Endothelial cell of umbilical vein (primary cell): ENCODE measurements at regions not wholly inside any gene's neighbourhood (a gene's known extent, or its start where the extent isn't known, plus 50 kb on each side); places are given as distances from the start of the nearest gene placed in this dataset.

ENCODE experiments used
- BruUV-seq: library from RNA; stranded (reverse); fragments of 400-500 nt; replicated peaks from 2 replicates; lab custom pipeline; 2021; lab: Mats Ljungman, UMichigan
- CTCF ChIA-PET: fragments of 300-600, 350-600 bp; sonication (Branson Sonifier 250); formaldehyde crosslinking; loops from one replicate; lab custom pipeline; 2021; ENCODE audit warnings: antibody characterized with exemption, inconsistent platforms; lab: Charles Lee
- POLR2A ChIA-PET: fragments of 300-600, 350-600 bp; sonication (Branson Sonifier 250); formaldehyde crosslinking; loops from one replicate; lab custom pipeline; 2021; ENCODE audit warnings: antibody characterized with exemption, inconsistent platforms; lab: Charles Lee
- DNase-seq: peaks from one replicate; pipeline ENCODE4 v3.0.0-alpha.2; 2011; ENCODE audit warnings: low read depth, low spot score
- FAIRE-seq: peaks from 2 replicates; lab custom pipeline; 2011; peaks lifted over from hg19 to GRCh38; lab: Jason Lieb, UNC
- H2AFZ ChIP-seq: 2 replicates; pipeline ENCODE4 v1.6.0; 2012; ENCODE audit warnings: low read depth, low read length, control low read depth, inconsistent platforms
- H3K27ac ChIP-seq: 2 replicates; pipeline ENCODE4 v1.5.1; 2011; ENCODE audit warnings: low read depth, mild to moderate bottlenecking, control low read depth, low read length, moderate library complexity; ENCODE audit not compliant: insufficient read depth
- H3K27me3 ChIP-seq, 2 experiments: 2 replicates each; pipeline versions ENCODE4 v1.6.0 to v1.6.1; 2011; ENCODE audit warnings: low read length in 2 of 2, mixed read lengths in 1 of 2; ENCODE audit not compliant: control insufficient read depth in 2 of 2, insufficient read depth in 2 of 2
- H3K36me3 ChIP-seq, 2 experiments: 2 replicates in 1 of 2; 3 replicates in 1 of 2; pipeline ENCODE4 v1.5.1; 2011; ENCODE audit warnings: low read length in 2 of 2, mild to moderate bottlenecking in 1 of 2, moderate library complexity in 1 of 2; ENCODE audit not compliant: control insufficient read depth in 2 of 2, insufficient read depth in 2 of 2; ENCODE audit errors: extremely low read depth in 1 of 2
- H3K4me1 ChIP-seq: 3 replicates; pipeline ENCODE4 v1.5.1; 2011; ENCODE audit warnings: mild to moderate bottlenecking, low read length; ENCODE audit not compliant: control insufficient read depth, insufficient read depth; ENCODE audit errors: extremely low read depth
- H3K4me2 ChIP-seq: 2 replicates; pipeline ENCODE4 v1.6.1; 2011; ENCODE audit warnings: low read length, control low read depth, mixed read lengths; ENCODE audit not compliant: insufficient read depth
- H3K4me3 ChIP-seq, 3 experiments: fragments of 200-600 bp in 1 of 3; sonication (generic), shearing (Covaris generic) in 1 of 3; replicated peaks in 1 of 3; 2 replicates each; pipeline ENCODE4 v1.5.1; 2011 to 2016; ENCODE audit warnings: control low read depth in 3 of 3, low read length in 3 of 3, mild to moderate bottlenecking in 2 of 3, inconsistent platforms in 1 of 3, low read depth in 1 of 3, moderate library complexity in 1 of 3; ENCODE audit not compliant: insufficient read depth in 1 of 3
- H3K79me2 ChIP-seq: 2 replicates; pipeline ENCODE4 v1.6.0; 2012; ENCODE audit warnings: low read length, inconsistent platforms; ENCODE audit not compliant: control insufficient read depth, insufficient read depth
- H3K9ac ChIP-seq: replicated peaks from 2 replicates; pipeline ENCODE3; 2011; ENCODE audit warnings: low read length, control low read depth; ENCODE audit not compliant: insufficient read depth; ENCODE audit errors: extremely low read depth
- H3K9me1 ChIP-seq: replicated peaks from 3 replicates; pipeline ENCODE4 v1.6.0; 2011; ENCODE audit warnings: mild to moderate bottlenecking, low read length; ENCODE audit not compliant: control insufficient read depth, insufficient read depth; ENCODE audit errors: extremely low read depth
- H3K9me3 ChIP-seq: replicated peaks from 2 replicates; pipeline ENCODE4 v1.5.1; 2012; ENCODE audit warnings: low read length, inconsistent platforms; ENCODE audit not compliant: control insufficient read depth, insufficient read depth
- H4K20me1 ChIP-seq: replicated peaks from 2 replicates; pipeline ENCODE3; 2011; ENCODE audit warnings: mild to moderate bottlenecking, low read length; ENCODE audit not compliant: control insufficient read depth, insufficient read depth; ENCODE audit errors: extremely low read depth
- CTCF ChIP-seq, 2 donors: IDR thresholded peaks; 1 replicate in 1 of 2; 2 replicates in 1 of 2; pipeline ENCODE4 v1.5.1; 2011; ENCODE audit warnings: low read length in 2 of 2, mild to moderate bottlenecking in 2 of 2, moderate library complexity in 2 of 2, control low read depth in 1 of 2, inconsistent platforms in 1 of 2, low read depth in 1 of 2; ENCODE audit not compliant: insufficient read depth in 1 of 2; ENCODE audit errors: extremely low read depth in 1 of 2
- EZH2 ChIP-seq: IDR thresholded peaks from 2 replicates; pipeline ENCODE4 v1.6.1; 2012; ENCODE audit warnings: borderline replicate concordance, low read depth, mild to moderate bottlenecking, moderate library complexity, low read length, inconsistent platforms; ENCODE audit not compliant: severe bottlenecking
- FOS ChIP-seq: IDR thresholded peaks from 2 replicates; pipeline ENCODE4 v1.6.1; 2011; ENCODE audit warnings: mild to moderate bottlenecking, low read length, moderate library complexity, borderline replicate concordance; ENCODE audit not compliant: insufficient read depth
- GATA2 ChIP-seq: IDR thresholded peaks from 2 replicates; pipeline ENCODE4 v1.7.0; 2011; ENCODE audit warnings: low read depth, mild to moderate bottlenecking, moderate library complexity, mixed read lengths, low read length; ENCODE audit not compliant: insufficient read length, insufficient read depth
- JUN ChIP-seq: IDR thresholded peaks from 2 replicates; pipeline ENCODE4 v1.6.1; 2011; ENCODE audit warnings: borderline replicate concordance, low read depth; ENCODE audit not compliant: insufficient read length, insufficient read depth
- MAX ChIP-seq: IDR thresholded peaks from 2 replicates; pipeline ENCODE4 v1.6.1; 2011; ENCODE audit not compliant: insufficient read depth, insufficient read length
- MYC ChIP-seq: IDR thresholded peaks from one replicate; pipeline ENCODE4 v1.6.1; 2011; ENCODE audit warnings: mild to moderate bottlenecking, low read depth, low read length
- POLR2A ChIP-seq: IDR thresholded peaks from 2 replicates; pipeline ENCODE4 v1.6.1; 2012; ENCODE audit warnings: low read depth, mild to moderate bottlenecking, control low read depth, low read length
- POLR2AphosphoS5 ChIP-seq: IDR thresholded peaks from 2 replicates; pipeline ENCODE4 v1.6.1; 2012; ENCODE audit warnings: low read depth, mild to moderate bottlenecking, control low read depth, low read length, moderate library complexity; ENCODE audit not compliant: insufficient read depth
- dilution Hi-C: fragments of 300-500 bp; cut with MboI; formaldehyde crosslinking; loops from one replicate; pipeline ENCODE4 v1.15.0; 2019; ENCODE audit warnings: low sequenced_read_pairs; ENCODE audit not compliant: extremely low pct_ligation_motif_present
- intact Hi-C: fragments of 100-400 bp; cut with micrococcal nuclease; formaldehyde crosslinking; loops from one replicate; pipeline ENCODE4 v1.10.0; 2022

- DNase-seq (no peak), FAIRE-seq (no peak)
- H3K4me3 ChIP-seq = no peak overlapping the region
- CTCF ChIA-PET = no interaction called here
- BruUV-seq = no TSS peak
- no peak for TF ChIP-seq MAX
- TF ChIP-seq MYC = no peak
- no peak for TF ChIP-seq GATA2
- TF ChIP-seq JUN = no peak
- no peak for TF ChIP-seq EZH2
- TF ChIP-seq POLR2AphosphoS5 = no peak
- no peak for TF ChIP-seq POLR2A
- TF ChIP-seq CTCF (IDR thresholded peaks at IDR 0.05; ENCODE audit: extremely low read depth in 1 of 2, insufficient read depth in 1 of 2, low read depth in 1 of 2, low read length in 2 of 2) = no peak
- no peak for TF ChIP-seq FOS
- no peak overlapping the region for H3K9ac ChIP-seq
- H3K9me3 ChIP-seq = no peaks in the 10 kb centered on the region
- H3K4me1 ChIP-seq = no peaks in the 10 kb centered on the region
- no peaks in the 10 kb centered on the region for H3K36me3 ChIP-seq
- H3K79me2 ChIP-seq = no peaks in the 10 kb centered on the region
- no peak overlapping the region for H3K27ac ChIP-seq
- no peaks in the 10 kb centered on the region for H3K27me3 ChIP-seq
- H3K4me2 ChIP-seq = no peak overlapping the region
- POLR2A ChIA-PET = no interaction called here
- dilution Hi-C loops = no loop called here
- H3K9me1 ChIP-seq = no peaks in the 10 kb centered on the region
- no peaks in the 10 kb centered on the region for H4K20me1 ChIP-seq
- intact Hi-C loops = no loop called here
- H2AFZ ChIP-seq = no peak overlapping the region
Observed at GRCh38 chr3:95511828-95512227, 1302.6 kb upstream of the EPHA6 start.
